HG03060 (cell line): ENCODE measurements at regions not wholly inside any gene's neighbourhood (a gene's known extent, or its start where the extent isn't known, plus 50 kb on each side); places are given as distances from the start of the nearest gene placed in this dataset.

Experiments
- ATAC-seq: cut with Tn5 transposase; IDR thresholded peaks from one replicate; pipeline ENCODE4 v1.9.1; 2021; ENCODE audit warnings: low read depth, moderate number of reproducible peaks; ENCODE audit not compliant: unreplicated experiment

- ATAC-seq: no peak
Measured at GRCh38 chr20:39633689-39634088, 671.5 kb downstream of the DHX35 start.

GRCh38 chr20:39632757-39633156 lies 670.6 kb downstream of the DHX35 start:
- ATAC-seq: no peak

GRCh38 chr20:39632176-39632575 lies 670.0 kb downstream of the DHX35 start:
- ATAC-seq: no peak

GRCh38 chr20:39631557-39631956 lies 669.4 kb downstream of the DHX35 start:
- no peak for ATAC-seq

- no peak for ATAC-seq
Measured at GRCh38 chr20:39630215-39630908, 668.2 kb downstream of the DHX35 start.

GRCh38 chr20:39627765-39628164 lies 665.6 kb downstream of the DHX35 start:
- no peak for ATAC-seq

- no peak for ATAC-seq
Measured at GRCh38 chr20:39624316-39624715, 662.2 kb downstream of the DHX35 start.

GRCh38 chr20:39623584-39624234 lies 661.6 kb downstream of the DHX35 start:
- ATAC-seq: no peak

GRCh38 chr20:39619271-39619785 lies 657.2 kb downstream of the DHX35 start:
- ATAC-seq: no peak

- ATAC-seq: no peak
Measured at GRCh38 chr20:39611901-39612300, 649.8 kb downstream of the DHX35 start.

GRCh38 chr20:39607141-39607540 lies 645.0 kb downstream of the DHX35 start:
- no peak for ATAC-seq

- no peak for ATAC-seq
Measured at GRCh38 chr20:39605908-39606307, 643.8 kb downstream of the DHX35 start.

GRCh38 chr20:39605361-39605760 lies 643.2 kb downstream of the DHX35 start:
- ATAC-seq: no peak

- no peak for ATAC-seq
Measured at GRCh38 chr20:39603219-39603618, 641.1 kb downstream of the DHX35 start.

GRCh38 chr20:39602649-39603048 lies 640.5 kb downstream of the DHX35 start:
- no peak for ATAC-seq

- no peak for ATAC-seq
Measured at GRCh38 chr20:39600871-39601270, 638.7 kb downstream of the DHX35 start.

- ATAC-seq: no peak
Measured at GRCh38 chr20:39600156-39600555, 638.0 kb downstream of the DHX35 start.

GRCh38 chr20:39596554-39596953 lies 634.4 kb downstream of the DHX35 start:
- no peak for ATAC-seq

- no peak for ATAC-seq
Measured at GRCh38 chr20:39592371-39592770, 630.2 kb downstream of the DHX35 start.

- no peak for ATAC-seq
Measured at GRCh38 chr20:39588148-39588757, 626.1 kb downstream of the DHX35 start.

- no peak for ATAC-seq
Measured at GRCh38 chr20:39581034-39581433, 618.9 kb downstream of the DHX35 start.

- no peak for ATAC-seq
Measured at GRCh38 chr20:39576771-39577170, 614.6 kb downstream of the DHX35 start.
